ENCODE measurements at regions not wholly inside any gene's neighbourhood (a gene's known extent, or its start where the extent isn't known, plus 50 kb on each side); places are given as distances from the start of the nearest gene placed in this dataset.

DNA sequence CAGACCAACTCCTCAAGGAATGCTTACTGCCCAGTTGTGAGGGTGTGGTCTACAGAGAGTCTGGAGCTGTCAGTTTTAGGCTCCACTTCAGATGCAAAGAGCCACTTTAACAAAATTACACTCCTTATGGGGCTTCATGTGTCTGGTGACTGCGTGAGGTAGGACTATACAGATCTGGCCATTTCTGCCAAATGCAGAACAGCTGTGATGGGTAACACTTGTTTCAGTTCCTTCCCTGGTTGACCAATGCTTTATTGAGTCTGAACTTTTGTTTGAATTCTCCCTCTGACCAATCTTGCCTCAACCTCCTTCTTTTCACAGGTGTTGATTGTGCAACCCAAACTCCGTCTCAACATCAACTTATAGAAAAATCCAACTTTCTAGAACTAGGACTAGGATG, 181.2 kb downstream of the OMA1 start:
- no peak for DNase-seq

DNA sequence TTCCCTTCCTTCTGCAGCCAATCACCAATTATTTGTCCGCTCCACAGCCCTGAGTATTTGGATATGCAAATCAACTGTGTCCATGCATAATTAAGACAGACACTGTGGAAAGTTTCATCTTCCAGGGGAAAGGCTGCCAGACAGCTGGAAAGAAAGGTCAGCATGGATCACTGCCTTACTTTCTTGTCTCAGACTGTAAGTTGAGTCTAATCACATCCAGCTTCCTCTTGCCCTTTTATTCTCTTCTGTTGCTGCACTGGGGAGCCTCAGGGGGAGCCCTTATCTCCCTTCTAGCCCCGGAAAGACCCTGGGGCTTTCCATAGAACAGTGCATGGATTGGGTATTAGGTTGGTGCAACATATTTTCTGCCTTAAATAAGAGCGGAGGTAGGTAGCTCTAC, 182.9 kb downstream of the OMA1 start:
- DNase-seq: no peak

DNA sequence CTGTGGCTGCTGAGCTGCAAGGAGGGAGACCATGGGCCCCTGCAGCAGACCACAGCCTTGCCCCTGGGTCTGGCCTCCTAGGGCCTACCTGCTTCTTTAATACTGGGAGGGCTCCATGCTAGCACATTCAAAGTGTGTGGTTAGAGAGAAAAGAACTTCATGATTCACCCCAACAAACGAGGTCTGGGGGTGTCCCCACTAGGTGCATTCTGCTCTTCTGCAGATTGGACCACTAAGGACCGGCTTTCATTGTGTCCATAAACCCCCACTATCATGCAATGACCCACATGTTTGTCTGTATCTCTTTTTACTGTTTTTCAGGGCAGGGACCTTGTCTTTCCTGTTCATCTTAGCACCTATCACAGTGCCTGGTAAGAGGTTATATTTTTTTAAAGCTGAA, 185.4 kb downstream of the OMA1 start:
- no peak for DNase-seq

DNA sequence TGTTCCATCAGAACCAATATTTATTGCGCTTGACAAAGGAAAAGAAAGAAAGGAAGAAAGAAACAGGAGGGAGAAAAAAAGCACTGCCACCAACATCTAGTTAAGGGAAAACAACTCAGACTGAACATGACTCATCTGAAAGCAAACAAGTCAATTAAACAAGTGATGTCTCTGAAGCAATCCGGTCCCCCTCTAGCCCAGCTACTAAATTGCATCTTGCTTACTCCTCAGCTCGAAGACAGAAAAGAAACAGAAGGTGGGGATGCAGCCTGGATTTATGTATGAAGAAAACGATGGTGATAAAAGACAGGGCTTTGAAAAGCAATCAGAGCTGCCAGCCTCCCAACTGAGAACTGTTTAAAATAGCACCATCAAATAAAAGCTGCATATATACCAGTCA, 188.2 kb downstream of the OMA1 start:
- DNase-seq: no peak

DNA sequence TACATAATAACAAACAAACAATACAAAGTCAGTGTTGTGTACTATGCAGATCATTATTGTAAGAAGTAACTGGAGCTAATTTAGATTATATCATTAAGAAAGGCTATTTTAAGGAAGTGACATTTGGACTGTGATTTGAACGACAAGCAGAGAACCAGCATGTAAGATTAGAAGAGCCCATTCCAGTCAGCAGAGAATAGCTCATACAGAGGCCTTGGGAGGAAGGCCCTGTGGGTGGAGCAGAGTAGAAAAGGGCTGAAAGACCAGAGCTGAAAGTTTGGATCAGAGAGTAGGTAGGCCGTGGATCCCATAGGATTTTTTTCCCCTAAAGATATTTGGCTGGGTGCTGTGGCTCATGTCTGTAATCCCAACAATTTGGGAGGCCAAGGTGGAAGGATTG, 190.1 kb downstream of the OMA1 start:
- no peak for DNase-seq

DNA sequence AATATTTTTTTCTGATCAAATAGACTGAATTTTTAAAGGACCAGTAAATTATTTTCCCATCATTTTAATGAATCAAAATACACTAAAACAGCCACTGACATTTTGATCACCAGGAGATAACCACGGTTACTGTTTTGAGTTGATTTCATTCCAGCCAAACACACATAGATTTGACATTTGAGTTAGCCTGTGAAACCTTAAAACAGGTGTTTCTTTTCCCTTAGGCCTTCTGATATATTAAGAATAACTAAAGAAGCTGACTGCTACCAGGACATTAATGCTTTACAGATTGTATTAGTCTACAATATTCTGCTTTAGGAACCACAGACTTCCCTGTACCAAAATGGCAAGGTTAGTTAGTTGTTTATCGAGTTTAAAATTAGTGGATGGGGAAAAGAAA, 193.4 kb downstream of the OMA1 start:
- no peak for DNase-seq

DNA sequence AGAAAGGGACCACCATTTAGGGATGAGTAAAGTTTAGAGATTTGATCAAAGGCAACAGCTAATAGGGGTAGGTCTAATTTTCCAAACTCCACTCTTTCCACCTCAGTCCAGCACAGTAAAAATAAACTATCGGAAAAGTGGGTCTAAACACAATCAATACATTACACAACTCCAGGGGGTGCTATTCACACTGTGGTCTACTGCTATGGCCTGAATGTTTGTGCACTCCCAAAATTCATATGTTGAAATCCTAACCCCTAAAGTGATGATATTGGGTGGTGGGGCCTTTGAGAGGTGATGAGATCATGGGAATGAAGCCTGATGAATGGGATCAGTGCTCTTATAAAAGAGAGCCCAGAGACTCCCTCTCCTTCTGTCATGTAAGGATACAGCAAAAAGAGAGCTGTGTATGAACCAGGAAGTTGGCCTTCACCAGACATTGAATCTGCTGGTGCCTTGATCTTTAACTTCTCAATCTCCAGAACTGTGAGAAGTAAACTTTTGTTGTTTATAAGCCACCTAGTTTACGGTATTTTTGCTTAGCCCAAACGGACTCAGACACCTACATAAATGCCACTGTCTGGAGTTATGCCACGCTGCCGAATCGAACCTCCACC, 193.9 kb downstream of the OMA1 start:
- no peak for DNase-seq

DNA sequence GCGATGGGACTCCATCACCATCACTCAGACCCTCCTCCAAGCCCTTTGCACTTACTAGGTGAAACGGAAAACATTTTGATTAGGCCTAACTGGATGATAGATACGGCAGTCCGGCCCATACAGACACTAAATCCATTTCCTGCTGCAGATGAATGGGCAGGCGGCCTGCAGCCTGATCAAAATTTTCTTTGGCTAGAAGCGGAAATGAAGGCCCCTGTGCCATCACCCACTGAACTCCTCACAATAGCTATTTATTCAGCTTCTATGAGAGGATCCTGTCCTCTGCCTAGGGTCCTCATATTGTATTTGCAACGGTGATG, 200.5 kb downstream of the OMA1 start:
- DNase-seq: no peak

DNA sequence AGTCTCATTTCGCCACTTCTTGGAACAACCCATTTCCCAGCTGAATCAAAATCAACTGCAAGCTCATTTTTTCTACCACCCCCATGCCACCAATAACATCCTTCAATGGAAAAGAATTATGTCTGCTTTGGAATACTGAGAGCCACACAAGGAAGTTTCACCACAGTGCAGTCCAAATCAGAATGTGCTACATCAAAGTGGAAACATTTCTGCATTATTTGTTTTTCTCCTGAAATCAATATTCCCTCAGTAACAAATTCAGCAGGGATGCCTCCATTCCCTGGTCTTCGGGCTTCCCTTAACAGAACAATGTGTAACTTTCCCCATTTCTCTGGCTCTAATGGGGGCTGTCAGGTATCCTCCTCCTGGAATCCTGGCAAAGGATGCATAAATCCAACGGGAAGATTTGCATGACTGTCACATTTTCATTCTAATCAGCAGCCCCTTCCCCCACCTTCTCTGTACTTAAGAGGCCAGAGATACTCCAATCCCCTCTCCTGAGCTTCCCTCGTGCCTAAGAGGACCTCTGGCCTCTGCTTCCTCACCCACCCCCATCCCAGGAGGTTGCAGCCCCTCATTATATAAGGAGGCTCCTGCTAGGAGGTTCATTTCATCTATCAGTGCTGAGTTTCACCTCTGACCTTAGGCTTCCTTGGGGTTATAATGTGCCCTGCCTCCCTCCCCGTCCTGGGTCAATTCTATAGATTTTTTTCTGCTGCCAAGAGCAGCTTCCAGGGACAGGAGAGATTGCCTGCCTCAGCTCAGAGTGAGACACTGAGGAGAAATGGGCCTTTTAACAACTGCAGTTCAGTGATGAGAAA, 201.1 kb downstream of the OMA1 start:
- DNase-seq: no peak

DNA sequence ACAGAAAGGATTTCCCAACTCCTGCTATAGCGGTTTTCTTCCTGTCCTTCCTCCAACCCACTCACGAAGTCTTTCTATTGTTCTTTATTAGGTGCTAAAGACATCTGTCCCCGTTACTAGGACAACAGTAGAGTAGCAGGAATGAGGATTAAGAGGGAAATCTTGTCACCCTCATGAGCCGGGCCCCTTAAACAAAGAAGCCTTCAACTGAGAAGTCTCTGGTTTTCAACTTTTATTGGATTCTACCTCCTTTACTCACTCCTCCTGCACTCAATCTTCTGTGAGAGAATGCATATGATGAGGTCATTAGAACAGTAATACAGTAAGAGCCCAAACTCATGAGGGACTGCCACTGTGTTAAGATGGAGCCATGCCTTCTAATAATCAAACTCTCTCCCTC, 206.3 kb downstream of the OMA1 start:
- DNase-seq: no peak

DNA sequence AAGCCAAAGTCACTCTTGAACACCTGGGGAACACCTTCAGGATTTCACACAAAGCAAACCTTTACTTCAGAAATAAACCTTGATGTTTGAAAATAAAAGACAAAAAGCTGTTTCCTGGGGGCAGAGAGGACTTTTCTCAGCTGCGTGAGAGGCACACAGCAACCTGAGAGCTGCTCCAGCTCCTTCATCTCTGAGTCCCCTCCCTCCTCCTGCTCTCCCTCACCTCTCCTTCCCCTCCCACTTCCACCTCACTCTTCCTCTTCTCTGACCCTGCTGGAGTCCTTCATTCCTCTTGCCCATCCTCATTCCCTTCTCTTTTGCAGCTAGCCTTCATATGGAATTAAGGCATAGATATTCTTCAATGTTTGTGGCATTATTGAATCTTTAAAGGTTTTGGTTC, 208.4 kb downstream of the OMA1 start:
- DNase-seq: no peak

DNA sequence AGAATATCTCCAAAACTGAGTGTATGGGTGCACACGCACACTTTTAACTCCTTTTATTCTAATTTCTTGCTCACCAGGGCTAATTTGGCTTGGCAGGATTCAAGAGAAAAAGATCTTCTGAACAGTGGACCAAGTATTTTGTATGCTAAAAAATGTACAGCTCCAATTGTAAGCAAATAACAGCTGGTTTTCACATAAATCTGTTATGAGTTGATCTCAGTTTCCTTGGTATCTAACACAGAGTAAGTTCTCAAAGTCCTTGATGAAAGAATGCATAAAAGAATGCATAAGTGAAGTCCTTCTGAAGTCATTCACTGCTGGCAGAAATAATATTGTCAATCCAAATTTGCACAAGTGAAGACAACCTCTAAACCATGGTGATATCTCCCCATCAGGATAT, 213.0 kb downstream of the OMA1 start:
- DNase-seq: no peak

DNA sequence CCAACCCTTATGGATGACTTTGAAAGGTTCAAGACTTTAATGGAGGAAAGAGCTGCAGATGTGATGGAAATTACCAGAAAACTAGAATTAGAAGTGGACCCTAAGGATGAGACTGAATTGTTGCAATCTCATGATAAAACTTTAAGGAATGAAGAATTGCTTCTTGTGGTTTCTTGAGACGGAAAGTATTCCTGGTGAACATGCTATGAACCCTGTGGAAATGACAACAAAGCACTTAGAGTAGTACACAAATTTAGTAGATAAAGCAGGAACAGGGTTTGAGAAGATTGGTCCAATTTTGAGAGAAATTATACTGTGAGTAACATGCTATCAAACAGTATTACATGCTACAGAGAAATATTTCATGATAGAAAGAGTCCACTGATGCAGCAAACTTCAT, 215.4 kb downstream of the OMA1 start:
- no peak for DNase-seq

DNA sequence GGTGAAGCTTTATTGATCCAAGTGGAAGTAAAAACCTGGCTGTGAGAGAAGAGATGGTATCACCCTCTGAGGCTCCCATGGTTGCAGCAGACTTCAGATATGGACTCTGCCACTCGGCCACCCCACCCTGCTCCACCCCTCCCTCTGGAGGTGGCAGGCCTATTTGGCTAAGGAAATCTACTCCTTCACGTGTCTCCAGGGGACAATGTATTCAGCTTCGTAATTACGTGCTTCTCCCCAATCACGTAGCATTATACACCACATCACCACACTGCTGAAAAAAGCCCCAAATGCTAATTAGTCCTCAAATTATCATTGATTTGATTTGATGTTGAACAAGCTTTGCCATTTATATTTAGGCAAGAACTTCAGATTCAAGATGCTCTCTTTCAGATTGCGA, 220.7 kb downstream of the OMA1 start:
- no peak for DNase-seq

DNA sequence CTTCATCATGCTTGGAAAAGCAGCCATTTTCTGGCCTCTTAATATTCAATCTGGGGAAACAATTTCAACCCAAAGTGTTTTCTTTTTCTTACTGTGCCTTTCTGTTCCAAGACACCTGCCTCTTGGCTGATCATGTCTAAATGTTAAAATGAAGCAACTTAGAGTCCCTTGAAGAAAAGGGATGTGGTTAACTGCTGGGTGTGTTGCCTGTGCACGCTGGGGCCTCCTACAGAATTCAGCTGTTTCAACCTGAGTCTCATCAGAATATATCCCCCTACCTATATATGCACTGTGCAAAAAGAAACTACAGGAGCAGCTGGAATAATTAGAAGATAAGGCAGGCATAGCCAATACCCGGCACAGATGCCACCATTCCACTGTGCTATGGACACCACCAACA, 222.0 kb downstream of the OMA1 start:
- DNase-seq: peak in 1 of 2 donors; percentile 5

DNA sequence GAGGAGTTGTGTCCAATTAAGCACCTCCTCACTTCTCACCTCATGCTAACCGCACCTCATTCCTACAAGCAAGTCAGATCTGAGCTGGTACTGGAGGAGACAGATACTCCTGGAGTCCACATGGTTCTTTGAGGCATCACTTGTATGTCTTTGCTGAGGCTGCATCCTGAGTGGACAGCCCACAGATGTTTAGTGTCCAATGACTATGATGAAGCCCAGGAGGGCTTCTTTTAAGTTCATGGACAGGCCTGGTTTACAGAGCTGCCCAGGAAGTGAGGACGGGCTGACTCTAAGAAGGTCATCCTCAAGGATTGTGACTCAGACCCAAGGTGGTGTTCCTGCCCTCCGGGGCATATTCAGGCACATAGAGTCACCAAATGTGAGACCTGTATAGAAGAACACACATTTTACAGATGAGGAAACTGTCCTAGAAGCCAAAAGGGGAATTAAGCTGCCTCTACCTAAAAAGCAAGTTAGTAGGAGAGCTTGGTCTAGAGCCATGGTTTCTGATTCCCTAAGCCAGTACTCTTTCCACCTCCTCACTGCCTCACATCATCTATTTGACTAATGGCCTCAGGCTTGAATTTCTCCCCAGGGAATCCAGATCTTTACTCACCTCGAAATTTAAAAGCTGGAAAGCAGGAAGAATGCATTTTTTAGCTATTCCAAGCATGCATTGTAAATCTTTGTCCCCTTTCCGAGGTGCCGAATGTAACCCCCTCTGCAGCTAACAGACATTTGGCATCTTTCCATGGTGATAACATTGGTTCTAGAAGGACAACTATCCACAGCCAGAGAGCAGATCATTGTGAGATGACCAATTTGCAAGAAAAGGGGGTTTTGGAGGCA, 228.1 kb downstream of the OMA1 start:
- no peak for DNase-seq

DNA sequence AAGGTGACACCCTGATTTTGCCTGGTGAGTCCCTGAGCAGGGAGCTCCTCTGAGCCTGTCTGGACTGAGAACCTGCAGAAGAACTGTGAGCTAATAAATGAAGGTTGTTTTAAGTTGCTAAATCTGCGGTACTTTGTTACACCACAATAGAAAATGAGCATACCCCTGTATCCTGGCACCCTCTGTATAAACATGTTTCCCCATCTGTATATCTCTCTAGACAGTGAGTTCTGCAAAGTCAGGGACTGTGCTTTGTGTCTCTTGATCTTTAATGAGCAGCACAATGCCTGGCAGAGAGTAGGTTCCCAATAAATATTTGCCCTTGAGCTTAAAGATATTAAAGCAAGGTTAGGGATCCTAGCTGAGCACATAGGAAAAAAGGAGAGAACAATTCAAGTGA, 228.8 kb downstream of the OMA1 start:
- no peak for DNase-seq

DNA sequence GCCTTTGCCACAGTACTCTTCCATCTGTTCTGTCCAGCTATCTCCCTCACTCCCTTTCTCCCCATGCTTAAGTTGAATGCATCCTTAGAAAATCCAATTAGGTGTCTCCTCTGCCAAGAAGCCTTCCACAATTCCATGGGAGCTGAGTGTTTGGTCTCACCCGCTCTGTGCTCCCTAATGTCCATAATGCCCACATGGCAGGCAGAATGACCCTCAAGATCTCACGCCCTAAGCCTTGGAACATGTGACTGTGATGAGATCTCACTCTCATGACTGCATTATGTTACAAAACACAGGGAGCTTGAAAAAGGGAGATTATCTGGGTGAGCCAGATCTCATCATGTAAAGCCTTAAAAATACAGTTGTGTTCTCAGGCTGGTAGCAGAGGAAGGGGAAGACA, 229.4 kb downstream of the OMA1 start:
- no peak for DNase-seq

DNA sequence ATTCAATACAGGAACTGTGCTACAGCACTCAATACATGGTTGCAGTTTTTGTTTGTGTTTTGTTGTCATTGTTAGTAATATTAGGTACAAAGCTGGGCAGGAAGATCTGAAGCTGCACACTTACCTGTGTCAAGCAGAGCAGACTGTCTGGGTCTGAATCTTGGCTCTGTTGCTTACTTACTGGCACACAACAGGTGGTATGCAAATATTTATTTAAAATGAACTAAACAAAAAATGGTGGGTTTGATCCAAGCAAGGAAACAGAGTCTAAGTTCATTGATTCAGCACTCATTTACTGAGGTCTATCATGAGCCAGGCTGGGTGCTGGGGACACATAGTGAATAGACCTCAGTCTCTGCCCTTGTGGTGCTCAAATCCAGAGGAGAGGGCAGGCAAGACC, 230.4 kb downstream of the OMA1 start:
- no peak for DNase-seq

DNA sequence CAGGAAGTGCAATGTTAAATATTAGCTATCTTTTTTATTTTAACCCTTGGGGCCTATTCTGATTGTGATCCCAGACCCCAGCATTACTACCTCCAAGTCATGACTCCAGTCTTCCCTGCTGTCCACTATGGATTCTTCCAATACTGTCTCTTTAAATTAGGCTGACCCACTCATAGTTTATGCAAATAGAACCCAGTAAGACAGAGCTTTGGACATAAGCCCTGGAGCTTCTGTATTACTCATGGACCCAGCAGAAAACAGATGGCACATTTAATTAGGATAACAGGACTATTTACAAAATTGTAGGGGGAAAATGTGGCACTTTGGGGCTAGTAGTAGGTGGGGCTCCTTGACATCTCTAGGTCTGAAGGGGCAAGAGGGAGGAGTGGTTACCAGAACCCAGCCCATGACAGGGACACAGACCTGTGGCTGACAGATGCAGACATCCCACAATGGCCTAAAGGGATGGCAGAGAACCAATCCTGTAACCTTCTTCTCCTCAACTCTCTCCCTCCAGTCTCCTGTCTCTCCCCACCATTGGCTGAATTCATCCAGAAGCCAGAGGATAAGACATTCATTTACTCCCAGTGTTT, 233.5 kb downstream of the OMA1 start:
- DNase-seq: no peak

DNA sequence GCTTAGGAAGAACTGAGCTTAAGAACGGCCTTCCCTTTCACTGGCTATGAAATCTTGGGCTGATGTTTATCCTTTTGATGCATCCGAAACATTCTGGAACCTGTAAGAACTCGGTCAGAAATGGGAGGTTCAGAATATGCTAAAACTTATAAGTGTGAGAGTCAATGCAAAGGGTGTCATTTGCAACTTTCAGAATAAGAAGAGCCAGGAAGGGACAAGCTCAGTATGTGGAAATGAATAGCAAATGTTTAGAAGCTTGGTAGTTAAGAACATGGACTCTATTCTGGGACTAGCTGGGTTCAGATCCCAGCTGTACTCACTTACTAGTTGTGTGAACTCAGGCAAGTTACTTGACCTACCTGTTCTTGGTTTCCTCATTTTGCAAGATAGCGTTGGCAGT, 234.1 kb downstream of the OMA1 start:
- no peak for DNase-seq

DNA sequence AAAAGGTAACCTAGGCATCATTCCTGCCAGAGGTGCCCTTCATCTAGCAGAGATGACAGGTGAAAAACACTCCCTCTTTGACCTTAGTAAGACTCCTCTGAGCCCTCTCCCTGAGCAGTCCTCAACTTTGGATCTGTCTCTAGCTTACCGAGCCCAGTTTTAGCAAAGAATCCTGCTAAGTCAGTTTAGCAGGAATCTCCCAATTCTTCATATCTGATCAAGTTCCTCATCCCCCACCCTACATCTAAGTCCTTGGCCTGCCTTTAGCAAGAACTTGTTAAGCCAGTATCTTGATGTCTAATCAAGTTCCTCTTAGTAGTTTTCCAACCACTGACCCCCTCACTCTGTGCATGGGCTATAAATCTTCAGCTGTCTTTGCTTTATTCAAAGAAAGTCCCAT, 235.6 kb downstream of the OMA1 start:
- no peak for DNase-seq

DNA sequence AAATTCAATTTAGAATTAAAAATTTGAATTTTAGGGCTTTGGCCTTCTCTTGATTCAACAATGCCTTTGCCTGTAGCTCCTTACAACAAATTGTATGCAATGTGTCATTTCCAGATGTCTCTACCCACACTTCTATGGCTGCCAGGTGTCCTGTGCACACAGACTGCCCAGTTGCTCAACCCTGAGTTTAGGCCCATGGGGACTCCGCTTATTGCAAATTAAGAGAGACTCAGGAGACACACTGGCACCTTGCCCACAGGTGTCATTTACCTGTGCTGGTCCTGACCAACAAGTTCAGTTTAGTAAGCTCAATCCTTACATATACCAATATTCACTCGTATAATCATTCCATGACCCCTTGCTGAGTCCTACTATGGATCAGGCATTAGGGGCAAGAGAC, 236.1 kb downstream of the OMA1 start:
- DNase-seq: no peak

DNA sequence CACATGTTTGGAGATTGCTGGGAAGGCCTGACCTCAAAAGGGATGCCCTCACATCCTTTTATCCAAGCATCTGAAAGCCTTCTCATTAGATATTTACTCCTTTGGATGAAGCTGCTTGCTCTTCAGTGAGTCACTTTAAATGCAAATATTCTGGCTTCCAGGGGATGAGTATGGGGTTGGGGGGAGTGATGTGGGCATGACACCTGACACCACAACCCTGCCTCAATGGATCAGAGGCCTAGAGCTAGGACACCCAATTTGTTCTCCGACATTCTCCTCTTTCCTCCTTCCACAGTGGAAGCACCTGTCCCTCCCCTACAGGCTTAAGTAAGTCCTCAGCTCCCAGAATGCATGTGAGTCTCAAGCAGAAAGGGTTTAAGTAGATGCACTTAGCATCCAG, 238.3 kb downstream of the OMA1 start:
- no peak for DNase-seq
